Mesenchymal stem cell (in vitro differentiated cells and primary cell): ENCODE measurements at regions not wholly inside any gene's neighbourhood (a gene's known extent, or its start where the extent isn't known, plus 50 kb on each side); places are given as distances from the start of the nearest gene placed in this dataset.
"Not testable (repeated sequence)": the region's sequence is repeated elsewhere in the genome, so short reads cannot be mapped to it uniquely, and the experiment has no call there.

Experiments used
- DNase-seq: peaks from one replicate; pipeline ENCODE4 v3.0.0-alpha.2; 2013
- H2AFZ ChIP-seq: one replicate; pipeline ENCODE4 v1.6.1; 2013; ENCODE audit warnings: low read depth, mild to moderate bottlenecking, control low read depth, inconsistent platforms, low read length, moderate library complexity
- H2AK5ac ChIP-seq: 2 replicates; pipeline ENCODE4 v1.6.1; 2013; ENCODE audit warnings: low read length, moderate library complexity, mild to moderate bottlenecking, inconsistent platforms; ENCODE audit not compliant: severe bottlenecking
- H2BK120ac ChIP-seq: one replicate; pipeline ENCODE4 v1.6.1; 2013; ENCODE audit warnings: low read depth, mild to moderate bottlenecking, inconsistent platforms, low read length, moderate library complexity
- H2BK12ac ChIP-seq, 2 experiments: one replicate each; pipeline ENCODE4 v1.6.1; 2013; ENCODE audit warnings: inconsistent platforms in 2 of 2, low read length in 2 of 2, mild to moderate bottlenecking in 2 of 2, moderate library complexity in 2 of 2, control low read depth in 1 of 2
- H2BK15ac ChIP-seq: one replicate; pipeline ENCODE4 v1.6.1; 2013; ENCODE audit warnings: mild to moderate bottlenecking, low read depth, inconsistent platforms; ENCODE audit not compliant: poor library complexity, severe bottlenecking
- H2BK5ac ChIP-seq: 2 replicates; pipeline ENCODE4 v1.6.1; 2013; ENCODE audit warnings: low read depth, mild to moderate bottlenecking, low read length, control low read depth, inconsistent platforms; ENCODE audit not compliant: poor library complexity, severe bottlenecking
- H3K14ac ChIP-seq, 2 experiments: one replicate each; pipeline ENCODE4 v1.6.1; 2013; ENCODE audit warnings: inconsistent platforms in 2 of 2, low read length in 2 of 2, control low read depth in 1 of 2, mild to moderate bottlenecking in 1 of 2, moderate library complexity in 1 of 2
- H3K18ac ChIP-seq, 2 experiments: one replicate each; pipeline ENCODE4 v1.6.1; 2013; ENCODE audit warnings: inconsistent platforms in 2 of 2, low read length in 2 of 2, control low read depth in 1 of 2, low read depth in 1 of 2, mild to moderate bottlenecking in 1 of 2
- H3K23ac ChIP-seq, 2 experiments: one replicate each; pipeline ENCODE4 v1.6.1; 2013; ENCODE audit warnings: inconsistent platforms in 2 of 2, low read length in 2 of 2, mild to moderate bottlenecking in 2 of 2, moderate library complexity in 2 of 2, control low read depth in 1 of 2
- H3K27ac ChIP-seq: 2 replicates; pipeline ENCODE4 v1.5.1; 2013; ENCODE audit warnings: mild to moderate bottlenecking, moderate library complexity, low read length, control low read depth, inconsistent platforms; ENCODE audit not compliant: poor library complexity, severe bottlenecking
- H3K27me3 ChIP-seq, 2 experiments: 2 replicates each; pipeline versions ENCODE4 v1.6.1 to v1.7.0; 2013; ENCODE audit warnings: low read length in 2 of 2, mild to moderate bottlenecking in 2 of 2, moderate library complexity in 2 of 2, control low read depth in 1 of 2, inconsistent platforms in 1 of 2; ENCODE audit not compliant: control insufficient read depth in 1 of 2, insufficient read depth in 1 of 2
- H3K36me3 ChIP-seq, 2 experiments: 2 replicates each; pipeline versions ENCODE4 v1.6.1 to v1.7.0; 2013; ENCODE audit warnings: low read length in 2 of 2, control low read depth in 1 of 2, inconsistent platforms in 1 of 2, low read depth in 1 of 2, mild to moderate bottlenecking in 1 of 2; ENCODE audit not compliant: insufficient read depth in 2 of 2, control insufficient read depth in 1 of 2
- H3K4ac ChIP-seq, 2 experiments: one replicate each; pipeline ENCODE4 v1.6.1; 2013; ENCODE audit warnings: inconsistent platforms in 2 of 2, low read length in 2 of 2, mild to moderate bottlenecking in 2 of 2, moderate library complexity in 2 of 2, control low read depth in 1 of 2, low read depth in 1 of 2
- H3K4me1 ChIP-seq: 2 replicates; pipeline ENCODE4 v1.6.1; 2013; ENCODE audit warnings: low read depth, low read length, control low read depth; ENCODE audit not compliant: control insufficient read depth, insufficient read depth
- H3K4me2 ChIP-seq: 2 replicates; pipeline ENCODE4 v1.6.1; 2013; ENCODE audit warnings: low read length, mild to moderate bottlenecking, inconsistent platforms; ENCODE audit not compliant: poor library complexity, severe bottlenecking
- H3K4me3 ChIP-seq, 2 experiments: 2 replicates each; pipeline versions ENCODE4 v1.5.1 to v1.7.0; 2013; ENCODE audit warnings: low read length in 2 of 2, mild to moderate bottlenecking in 2 of 2, control low read depth in 1 of 2, low read depth in 1 of 2; ENCODE audit not compliant: insufficient read depth in 1 of 2
- H3K79me1 ChIP-seq: replicated peaks from 2 replicates; pipeline ENCODE4 v1.6.1; 2013; ENCODE audit warnings: mild to moderate bottlenecking, control low read depth, low read length, inconsistent platforms; ENCODE audit not compliant: poor library complexity, severe bottlenecking
- H3K9ac ChIP-seq: 2 replicates; pipeline ENCODE4 v1.7.0; 2013; ENCODE audit warnings: mild to moderate bottlenecking, low read length, moderate library complexity
- H3K9me3 ChIP-seq: 2 replicates; pipeline ENCODE4 v1.7.0; 2013; ENCODE audit warnings: mild to moderate bottlenecking, low read length; ENCODE audit not compliant: control insufficient read depth
- H4K8ac ChIP-seq: one replicate; pipeline ENCODE4 v1.6.1; 2013; ENCODE audit warnings: inconsistent platforms, mild to moderate bottlenecking, low read length, moderate library complexity
- H4K91ac ChIP-seq: one replicate; pipeline ENCODE4 v1.6.1; 2013; ENCODE audit warnings: mild to moderate bottlenecking, low read length, inconsistent platforms
- WGBS: methylation state at CpG from one replicate; pipeline ENCODE4 v1.1.7; 2013; ENCODE audit warnings: mixed read lengths; 5-methylcytosine and 5-hydroxymethylcytosine counted together

GRCh38 chr7:39765833-39766232, 142.5 kb downstream of the RALA start:
- H2BK12ac ChIP-seq, H2AK5ac ChIP-seq, H3K23ac ChIP-seq, H3K4me1 ChIP-seq, H3K36me3 ChIP-seq, H3K14ac ChIP-seq, H2AFZ ChIP-seq, H3K79me1 ChIP-seq, H3K9me3 ChIP-seq, H3K27ac ChIP-seq, H2BK15ac ChIP-seq, H4K91ac ChIP-seq, H3K9ac ChIP-seq, DNase-seq, H3K18ac ChIP-seq, H3K4me2 ChIP-seq, H2BK5ac ChIP-seq, H3K4ac ChIP-seq, H2BK120ac ChIP-seq, H4K8ac ChIP-seq, H3K27me3 ChIP-seq, H3K4me3 ChIP-seq: not testable (repeated sequence)
- 94% methylated on average over 4 of the region's 4 CpGs for WGBS

- not testable (repeated sequence) for H2AFZ ChIP-seq, H3K27ac ChIP-seq, H3K4me2 ChIP-seq, H2BK12ac ChIP-seq, H3K9me3 ChIP-seq, H2BK5ac ChIP-seq, H3K79me1 ChIP-seq, H3K18ac ChIP-seq, H3K4ac ChIP-seq, H3K4me3 ChIP-seq, H2AK5ac ChIP-seq, H4K8ac ChIP-seq, H2BK15ac ChIP-seq, H2BK120ac ChIP-seq, H4K91ac ChIP-seq, DNase-seq, H3K9ac ChIP-seq, H3K14ac ChIP-seq, H3K23ac ChIP-seq, H3K4me1 ChIP-seq, H3K27me3 ChIP-seq
- no CpG with 5 or more reads among the region's 4 CpGs for WGBS
- H3K36me3 ChIP-seq: peaks cover 2 to 22% of the 10 kb centered on the region in 2 experiments
Observed at GRCh38 chr7:39768439-39768838, 145.1 kb downstream of the RALA start.

GRCh38 chr7:39774341-39774851, 151.0 kb downstream of the RALA start:
- WGBS: 95% methylated on average over 9 of the region's 9 CpGs
- H2AK5ac ChIP-seq, H3K4ac ChIP-seq, H3K14ac ChIP-seq, H2BK15ac ChIP-seq, H4K8ac ChIP-seq, H3K18ac ChIP-seq, H4K91ac ChIP-seq, H3K27ac ChIP-seq, H3K23ac ChIP-seq, H3K9ac ChIP-seq, DNase-seq, H2BK120ac ChIP-seq, H2BK12ac ChIP-seq, H2BK5ac ChIP-seq, H3K27me3 ChIP-seq, H3K79me1 ChIP-seq, H3K9me3 ChIP-seq, H3K4me3 ChIP-seq, H3K4me1 ChIP-seq, H2AFZ ChIP-seq, H3K4me2 ChIP-seq: not testable (repeated sequence)
- peaks cover 2 to 14% of the 10 kb centered on the region in 2 experiments for H3K36me3 ChIP-seq

- H3K14ac ChIP-seq, H2BK15ac ChIP-seq, H2AFZ ChIP-seq, H2BK12ac ChIP-seq, H3K4me1 ChIP-seq, H3K36me3 ChIP-seq, H2BK120ac ChIP-seq, H3K79me1 ChIP-seq, H3K9me3 ChIP-seq, H3K23ac ChIP-seq, H2BK5ac ChIP-seq, H3K9ac ChIP-seq, H2AK5ac ChIP-seq, H3K4me2 ChIP-seq, H3K4ac ChIP-seq, H3K18ac ChIP-seq, H4K91ac ChIP-seq, H4K8ac ChIP-seq, H3K27me3 ChIP-seq, H3K27ac ChIP-seq, H3K4me3 ChIP-seq: not testable (repeated sequence)
- no CpG with 5 or more reads among the region's 4 CpGs for WGBS
- DNase-seq: peak; percentile 38
Observed at GRCh38 chr7:39781557-39781956, 158.2 kb downstream of the RALA start.
